GM19438 (cell line): ENCODE measurements at regions not wholly inside any gene's neighbourhood (a gene's known extent, or its start where the extent isn't known, plus 50 kb on each side); places are given as distances from the start of the nearest gene placed in this dataset.
"Not testable (repeated sequence)": the region's sequence is repeated elsewhere in the genome, so short reads cannot be mapped to it uniquely, and the experiment has no call there.

Experiments
- ATAC-seq: cut with Tn5 transposase; IDR thresholded peaks from one replicate; pipeline ENCODE4 v1.9.1; 2021; ENCODE audit warnings: low read depth; ENCODE audit not compliant: unreplicated experiment

GRCh38 chr5:32842813-32843530 lies 131.9 kb downstream of the NPR3 start:
- ATAC-seq = no peak

DNA sequence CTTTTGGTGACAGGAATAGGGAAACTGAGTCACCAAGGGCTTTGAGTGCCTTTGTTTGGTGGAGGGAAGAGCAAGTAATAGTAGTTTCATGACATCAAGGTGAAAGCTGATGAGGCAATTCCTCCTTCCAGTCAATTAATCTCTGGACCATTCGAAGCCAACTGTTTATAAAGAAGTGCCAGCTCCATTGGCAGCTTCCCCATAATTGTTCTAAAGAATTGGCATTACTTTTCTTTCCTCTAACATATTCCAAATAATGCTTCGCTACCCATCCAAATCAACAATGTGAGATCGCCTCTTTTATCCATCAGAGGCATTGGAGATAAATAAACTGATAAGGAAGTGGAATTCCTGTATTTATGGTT lies 132.4 kb downstream of the NPR3 start:
- ATAC-seq = no peak

- ATAC-seq = no peak
Observed at GRCh38 chr5:32845171-32845570, 134.1 kb downstream of the NPR3 start.

GRCh38 chr5:32848120-32848519 lies 137.0 kb downstream of the NPR3 start:
- no peak for ATAC-seq

DNA sequence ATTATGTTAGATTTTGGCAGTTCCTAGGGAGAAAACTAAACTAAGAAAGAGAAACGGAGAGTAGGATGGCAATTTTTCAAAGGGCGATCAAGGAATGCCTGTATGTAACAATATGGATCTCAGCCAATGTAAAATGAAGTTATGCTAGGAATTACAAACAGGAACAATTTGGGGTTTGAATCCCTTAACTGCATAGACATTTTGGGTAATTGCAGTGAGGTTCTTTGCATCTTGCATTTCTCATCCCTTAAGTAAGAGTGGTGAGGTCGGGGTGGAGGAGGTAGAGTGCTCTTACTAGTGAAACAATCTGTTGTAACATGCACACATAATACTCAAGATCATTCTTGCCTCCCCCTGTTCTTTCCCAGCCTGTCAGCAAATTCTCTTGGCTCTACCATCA lies 137.6 kb downstream of the NPR3 start:
- ATAC-seq = no peak

DNA sequence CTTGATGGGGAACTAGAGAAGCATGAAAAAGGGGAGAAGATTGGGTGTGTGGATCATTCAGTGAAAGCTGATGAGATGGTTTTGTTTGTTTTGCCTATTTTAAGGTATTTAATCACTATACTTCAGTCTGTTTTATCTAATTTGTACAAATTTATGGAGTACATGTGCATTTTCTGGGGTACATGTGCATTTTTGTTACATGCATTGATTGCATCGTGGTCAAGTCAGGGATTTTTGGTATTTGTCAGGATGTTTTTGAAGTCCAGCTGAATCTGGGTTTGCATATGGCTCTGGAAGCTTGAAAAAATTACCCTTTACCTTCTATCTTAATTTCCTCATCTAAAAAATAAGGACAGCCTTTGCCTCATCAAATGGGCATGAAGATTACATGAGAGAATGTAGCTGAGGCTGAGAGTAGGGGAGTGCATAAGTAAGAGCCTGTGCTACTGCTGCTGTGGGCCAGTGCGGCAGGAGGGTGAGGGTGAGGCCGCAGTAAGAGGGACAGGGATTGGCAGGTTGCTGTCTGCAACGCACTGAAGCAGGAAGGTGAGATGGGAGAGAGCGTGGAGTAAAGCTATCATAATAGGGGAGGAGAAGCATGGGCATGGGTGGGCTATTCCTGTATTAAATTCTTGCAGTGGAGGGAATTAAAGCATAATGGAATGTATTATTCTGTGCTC lies 139.8 kb downstream of the NPR3 start:
- no peak for ATAC-seq

DNA sequence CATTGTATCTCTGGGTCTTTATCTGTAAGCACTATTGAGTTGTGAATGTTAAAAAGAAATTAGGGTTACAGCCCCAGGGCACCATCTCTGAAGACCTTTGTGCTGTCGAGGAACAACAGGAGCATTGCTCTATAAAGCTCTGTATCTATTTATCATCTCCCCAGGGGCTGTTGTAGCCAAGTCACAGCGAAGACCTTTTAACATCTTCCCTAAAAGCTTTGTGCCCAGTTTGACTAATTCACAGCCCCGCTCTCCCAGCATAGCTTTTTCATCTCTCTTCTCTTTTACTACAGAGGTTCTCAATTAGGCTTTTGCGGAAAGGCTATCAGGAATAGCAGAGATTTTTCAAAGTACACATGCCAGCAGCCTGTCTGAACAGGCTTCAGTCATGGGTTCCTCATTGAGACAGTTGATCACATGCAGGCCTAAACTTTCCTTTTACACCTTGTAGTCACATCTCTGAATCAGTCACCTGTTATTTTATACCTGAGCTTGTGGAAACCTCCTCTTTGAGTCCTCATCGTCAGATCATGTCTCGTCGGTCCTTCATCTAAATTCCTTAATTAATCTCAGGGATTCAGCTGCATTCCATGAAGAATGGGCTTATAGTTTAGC lies 140.5 kb downstream of the NPR3 start:
- no peak for ATAC-seq

DNA sequence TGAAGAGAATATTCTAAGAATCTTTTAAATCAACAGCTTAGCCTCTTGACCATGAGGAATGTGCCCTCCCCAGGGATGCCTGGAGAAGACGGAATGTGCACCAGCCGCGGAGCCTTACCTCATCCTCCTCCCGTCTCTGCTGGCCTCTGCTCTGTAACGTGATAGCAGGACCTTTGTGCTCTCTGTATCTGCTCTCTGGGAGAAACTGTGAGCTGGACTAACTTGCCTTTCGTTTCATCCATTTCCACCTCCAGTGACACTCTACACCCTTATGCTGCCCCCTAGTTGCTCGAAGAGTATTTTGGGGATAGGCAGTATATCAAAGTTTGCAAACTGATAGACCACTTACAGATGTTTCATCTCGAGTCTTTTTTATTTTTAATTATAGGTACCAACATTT lies 141.4 kb downstream of the NPR3 start:
- ATAC-seq = no peak

DNA sequence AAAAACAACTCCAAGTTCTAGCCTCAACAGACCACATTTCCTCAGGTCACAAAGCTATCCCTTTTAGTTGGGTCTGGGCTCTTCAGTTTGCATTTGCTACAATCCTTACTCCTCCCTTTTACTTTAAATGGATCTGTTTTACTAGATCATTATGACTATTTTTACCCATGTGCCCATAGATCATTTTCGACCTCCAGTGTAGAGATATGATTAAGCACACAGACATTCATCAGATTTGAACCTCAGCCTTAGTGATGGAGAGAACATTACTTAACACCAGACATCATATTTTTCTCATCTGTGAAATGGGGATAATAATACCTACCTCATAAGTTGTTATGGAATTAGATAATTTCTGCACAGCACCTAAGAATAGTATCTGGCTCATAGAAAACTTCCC lies 141.9 kb downstream of the NPR3 start:
- no peak for ATAC-seq

DNA sequence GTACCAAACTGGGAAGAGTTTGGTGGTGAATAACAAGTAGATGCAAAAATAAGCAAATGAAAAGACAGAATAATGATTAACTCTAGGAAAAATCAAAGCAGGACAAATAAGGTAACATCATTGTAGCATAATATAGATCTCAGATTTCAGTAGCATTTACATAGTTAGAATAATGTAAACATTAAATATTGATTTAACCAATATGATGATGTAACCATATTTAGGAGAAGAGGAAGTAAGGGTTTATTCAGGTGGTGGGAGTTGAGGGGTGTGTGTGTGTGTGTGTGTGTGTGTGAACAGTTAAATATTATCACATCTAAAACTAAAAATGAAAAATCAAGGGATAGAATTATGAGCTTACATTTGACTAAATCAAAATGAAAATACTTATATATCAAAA lies 143.4 kb downstream of the NPR3 start:
- ATAC-seq = no peak

GRCh38 chr5:32859211-32859641 lies 148.1 kb downstream of the NPR3 start:
- ATAC-seq = no peak

DNA sequence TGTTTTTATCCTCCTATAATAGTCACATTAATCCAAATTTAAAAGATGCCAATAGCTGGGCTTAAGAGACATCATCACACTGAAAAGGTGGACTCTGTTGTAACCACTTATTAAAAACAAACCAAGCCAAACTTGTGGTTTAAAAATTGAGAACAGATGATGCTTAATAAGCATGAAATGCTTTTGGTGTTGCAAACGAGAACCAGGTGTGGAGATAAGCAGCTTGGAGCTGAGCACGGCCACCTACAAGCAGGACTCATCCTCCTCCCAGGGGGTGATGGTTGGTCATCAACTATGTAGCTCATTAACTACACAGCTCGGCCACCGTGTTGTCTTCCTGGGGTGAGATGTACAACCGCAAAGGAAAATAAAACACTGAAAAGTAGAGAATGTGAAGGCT lies 154.4 kb downstream of the NPR3 start:
- no peak for ATAC-seq

- ATAC-seq = no peak
Observed at GRCh38 chr5:32866138-32866537, 155.0 kb downstream of the NPR3 start.

DNA sequence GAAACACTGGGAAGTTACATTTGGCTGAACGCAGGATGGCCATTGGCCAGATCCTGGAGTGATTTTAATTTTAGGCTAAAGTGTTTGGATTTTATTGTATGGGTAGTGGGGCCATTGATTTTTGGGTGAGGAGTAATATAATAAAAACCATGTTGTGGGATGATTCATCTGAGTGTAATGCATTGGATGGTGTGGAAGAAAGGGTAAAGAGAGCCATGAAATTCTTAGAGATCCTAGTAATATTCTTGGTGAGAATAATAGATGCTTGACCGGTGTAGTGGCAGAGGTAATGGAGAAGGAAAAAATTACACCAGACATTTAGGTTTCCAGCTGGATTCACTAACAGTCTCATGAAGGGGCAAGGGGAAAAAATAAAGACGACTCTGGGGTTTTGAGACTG lies 158.1 kb downstream of the NPR3 start:
- no peak for ATAC-seq

- no peak for ATAC-seq
Observed at GRCh38 chr5:32876791-32877190, 165.7 kb downstream of the NPR3 start.

DNA sequence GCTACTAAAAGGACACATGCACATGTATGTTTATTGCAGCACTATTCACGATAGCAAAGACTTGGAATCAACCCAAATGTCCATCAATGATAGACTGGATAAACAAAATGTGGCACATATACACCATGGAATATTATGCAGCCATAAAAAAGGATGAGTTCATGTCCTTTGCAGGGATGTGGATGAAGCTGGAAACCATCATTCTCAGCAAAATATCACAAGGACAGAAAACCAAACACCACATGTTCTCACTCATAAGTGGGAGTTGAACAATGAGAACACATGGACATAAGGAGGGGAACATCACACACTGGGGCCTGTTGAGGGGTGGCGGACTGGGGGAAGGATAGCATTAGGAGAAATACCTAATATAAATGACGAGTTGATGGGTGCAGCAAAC lies 168.2 kb downstream of the NPR3 start:
- ATAC-seq = not testable (repeated sequence)

DNA sequence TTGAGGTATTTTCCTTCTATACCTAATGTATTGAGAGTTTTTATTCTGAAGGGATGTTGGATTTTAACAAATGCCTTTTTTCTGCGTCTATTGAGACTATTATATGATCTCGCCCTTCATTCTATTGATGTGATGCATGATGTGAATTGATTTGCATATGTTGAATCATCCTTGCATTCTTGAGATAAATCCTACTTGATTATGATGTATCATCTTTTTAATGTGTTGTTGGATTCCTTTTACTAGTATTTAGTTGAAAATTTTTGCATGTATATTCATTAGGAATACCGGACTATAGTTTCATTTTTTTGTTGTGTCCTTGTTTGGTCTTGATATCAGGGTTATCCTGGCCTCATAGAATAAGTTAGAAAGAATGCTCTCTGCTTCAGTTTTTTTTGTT lies 169.7 kb downstream of the NPR3 start:
- ATAC-seq = no peak

- ATAC-seq = no peak
Observed at GRCh38 chr5:32887390-32887789, 176.3 kb downstream of the NPR3 start.

DNA sequence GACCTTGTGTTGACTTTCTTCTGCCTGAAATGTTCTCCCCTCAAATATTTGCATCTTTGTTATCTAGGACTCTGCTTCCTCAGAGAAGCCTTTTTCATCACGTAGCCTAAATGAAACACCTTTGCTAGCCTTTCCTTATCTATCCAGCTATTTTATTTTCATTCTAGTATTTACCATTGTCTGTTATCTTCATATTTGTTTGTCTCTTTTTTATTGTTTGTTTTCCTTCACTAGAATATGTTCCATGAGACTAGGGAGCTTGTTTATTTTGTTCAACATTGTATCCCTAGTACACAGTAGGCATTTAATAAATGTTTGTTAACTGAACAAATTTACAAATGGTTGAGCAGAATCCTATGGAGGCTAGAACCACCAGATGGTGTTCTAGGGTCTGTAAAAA lies 178.0 kb downstream of the NPR3 start:
- no peak for ATAC-seq

DNA sequence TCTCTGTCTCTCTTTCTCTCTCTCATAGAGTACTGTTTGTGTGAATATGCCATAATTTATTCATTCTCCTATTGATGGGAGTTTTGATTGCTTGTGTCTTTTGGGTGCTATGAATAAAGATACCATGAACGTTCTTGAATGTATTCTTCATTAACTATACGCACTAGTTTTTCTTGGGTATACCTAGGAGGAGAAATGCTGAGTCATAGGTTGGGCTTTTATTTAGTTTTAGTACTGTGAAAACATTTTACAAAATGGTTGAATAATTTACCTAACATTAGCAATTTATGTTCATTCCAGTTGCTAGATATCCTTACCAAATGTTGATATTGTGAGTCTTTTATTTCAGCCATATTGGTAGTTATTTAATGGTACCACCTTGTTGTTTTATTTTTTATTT lies 192.5 kb downstream of the NPR3 start:
- ATAC-seq = no peak

GRCh38 chr5:32908641-32909040 lies 197.5 kb downstream of the NPR3 start:
- ATAC-seq = no peak

DNA sequence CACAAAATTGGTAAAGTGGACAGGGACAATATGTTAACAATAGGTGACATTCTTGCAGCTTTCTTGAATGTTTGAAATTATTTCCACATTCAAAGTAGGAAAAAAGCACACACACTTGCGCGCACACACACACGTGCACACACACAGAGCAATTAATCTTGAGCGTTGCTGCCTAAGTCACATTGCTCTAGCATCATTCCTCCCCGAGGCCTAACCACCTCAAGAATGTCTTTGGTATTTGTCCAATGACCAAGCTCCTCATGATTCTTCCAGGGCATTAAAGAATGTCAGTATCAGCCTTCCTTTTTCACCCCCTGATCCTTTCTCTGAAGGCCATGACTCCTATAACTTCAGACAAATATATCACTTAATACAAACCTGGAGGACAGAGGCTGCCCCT lies 198.1 kb downstream of the NPR3 start:
- no peak for ATAC-seq
